GM19239 (cell line): ENCODE measurements at regions not wholly inside any gene's neighbourhood (a gene's known extent, or its start where the extent isn't known, plus 50 kb on each side); places are given as distances from the start of the nearest gene placed in this dataset.

Source experiments
- DNase-seq: peaks from one replicate; pipeline ENCODE4 v3.0.0; 2011; ENCODE audit warnings: low spot score; ENCODE audit not compliant: insufficient read length
- FAIRE-seq: peaks from 2 replicates; lab custom pipeline; 2011; peaks lifted over from hg19 to GRCh38; lab: Jason Lieb, UNC

DNA sequence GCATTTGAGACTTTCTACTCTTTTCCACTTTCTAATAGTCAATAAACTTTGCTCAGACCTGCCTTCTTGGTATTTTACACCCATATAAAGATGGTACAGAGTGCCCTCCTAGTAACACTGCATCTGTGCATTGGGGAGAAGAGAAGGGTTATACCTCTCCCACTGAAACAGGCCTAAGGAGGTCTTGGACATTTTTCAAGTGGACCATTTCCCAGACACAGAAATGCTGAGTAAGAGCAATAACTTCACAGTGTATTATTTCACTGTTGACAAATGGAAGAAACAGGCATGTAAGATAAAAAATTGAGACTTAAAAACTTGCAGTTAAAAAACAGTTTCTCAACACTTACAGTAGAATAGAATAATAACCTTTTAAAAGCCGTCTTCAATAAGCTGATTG is 1224.0 kb upstream of the CDH18 start:
- FAIRE-seq: no peak
- no peak for DNase-seq

DNA sequence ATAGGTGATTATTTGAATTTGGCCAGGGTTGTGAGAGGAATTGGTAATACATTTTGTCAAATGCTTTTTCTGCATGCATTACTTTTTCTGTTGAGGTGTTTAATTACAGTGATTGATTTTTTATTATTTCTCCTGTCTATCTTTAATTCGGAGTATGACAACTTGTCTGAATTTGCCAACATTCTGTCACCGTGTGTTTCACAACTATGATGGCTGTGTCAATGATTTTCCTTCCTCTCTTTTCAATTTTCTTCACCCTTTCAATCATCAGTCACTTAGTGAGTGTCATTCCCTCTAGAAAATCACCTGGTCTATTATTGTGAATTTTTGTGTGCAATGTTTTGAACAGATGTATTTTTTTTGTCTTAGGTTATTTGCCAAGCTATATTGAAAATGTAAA is 1221.4 kb upstream of the CDH18 start:
- no peak for DNase-seq
- no peak for FAIRE-seq

DNA sequence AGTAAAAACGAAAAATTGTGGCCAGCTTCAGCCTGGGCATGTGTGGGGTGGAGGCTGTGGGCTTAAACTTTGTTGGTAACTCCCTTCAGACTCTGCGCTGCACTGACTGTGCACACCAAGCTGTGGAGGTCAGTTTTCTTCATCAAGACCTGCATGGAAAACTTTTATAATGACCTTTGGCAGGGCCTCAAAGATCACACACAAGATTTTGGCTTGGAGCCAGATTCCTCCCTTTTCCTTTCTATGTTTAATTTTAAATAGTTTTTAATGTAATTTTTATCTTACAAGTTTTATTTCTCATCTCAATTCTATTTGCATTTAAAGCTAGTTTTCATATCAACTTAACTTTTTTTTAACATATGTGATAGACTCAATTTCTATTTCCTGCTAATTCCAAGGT is 1211.1 kb upstream of the CDH18 start:
- FAIRE-seq (no peak), DNase-seq (no peak)

GRCh38 chr5:21195145-21195544 is 1207.1 kb upstream of the CDH18 start:
- DNase-seq: no peak

GRCh38 chr5:21185536-21185935 is 1197.5 kb upstream of the CDH18 start:
- no peak for FAIRE-seq
- no peak for DNase-seq

More at GRCh38 chr5:21195145-21195544, 1207.1 kb upstream of the CDH18 start:
- FAIRE-seq: no peak

GRCh38 chr5:21184581-21184980 is 1196.6 kb upstream of the CDH18 start:
- FAIRE-seq (no peak), DNase-seq (no peak)

GRCh38 chr5:21181609-21182125 is 1193.7 kb upstream of the CDH18 start:
- DNase-seq (no peak), FAIRE-seq (no peak)

DNA sequence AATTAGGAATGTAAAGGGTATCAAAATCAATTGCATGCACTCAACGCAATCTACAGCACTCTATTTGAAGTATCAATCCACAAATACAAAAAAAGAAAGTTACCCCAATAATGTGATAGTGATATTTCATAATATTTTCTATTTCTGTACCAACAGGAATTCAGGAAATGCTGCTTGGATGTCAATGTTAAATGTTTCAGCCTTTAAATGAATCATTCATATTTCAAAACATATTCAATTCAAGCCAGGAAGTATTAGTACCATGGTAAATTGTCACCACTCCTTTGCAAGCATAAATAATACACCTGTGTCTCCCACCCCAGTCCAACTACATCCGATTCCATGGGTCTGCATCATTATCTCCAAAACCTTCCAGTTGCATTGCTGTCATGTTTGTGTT is 1185.5 kb upstream of the CDH18 start:
- FAIRE-seq: no peak

GRCh38 chr5:21173036-21173435 is 1185.0 kb upstream of the CDH18 start:
- FAIRE-seq (no peak), DNase-seq (no peak)

More for the DNA sequence above, 1185.5 kb upstream of the CDH18 start:
- DNase-seq: no peak

DNA sequence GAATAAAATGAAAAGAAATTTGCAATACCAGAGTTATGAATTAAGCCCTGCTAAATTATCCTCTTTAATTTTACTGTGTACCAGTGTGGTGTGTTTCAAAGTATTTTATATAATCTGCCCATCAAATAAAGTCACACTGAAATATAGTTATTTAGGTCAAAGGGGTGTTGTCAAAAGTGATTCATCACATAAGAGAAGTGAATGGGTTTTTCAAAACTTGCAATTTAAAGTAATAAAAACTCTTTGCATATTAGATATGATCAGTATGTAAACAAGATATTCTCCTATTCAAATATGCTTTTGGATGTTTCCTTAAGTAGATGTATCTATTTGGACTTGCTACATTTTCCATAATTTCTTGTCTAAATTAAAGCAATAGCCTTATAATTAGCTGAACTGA is 1183.0 kb upstream of the CDH18 start:
- FAIRE-seq (no peak), DNase-seq (no peak)

- FAIRE-seq: no peak
Observed at GRCh38 chr5:21168557-21168956, 1180.6 kb upstream of the CDH18 start.

GRCh38 chr5:21165344-21165743 is 1177.3 kb upstream of the CDH18 start:
- DNase-seq: no peak
- no peak for FAIRE-seq

More at GRCh38 chr5:21168557-21168956, 1180.6 kb upstream of the CDH18 start:
- no peak for DNase-seq

DNA sequence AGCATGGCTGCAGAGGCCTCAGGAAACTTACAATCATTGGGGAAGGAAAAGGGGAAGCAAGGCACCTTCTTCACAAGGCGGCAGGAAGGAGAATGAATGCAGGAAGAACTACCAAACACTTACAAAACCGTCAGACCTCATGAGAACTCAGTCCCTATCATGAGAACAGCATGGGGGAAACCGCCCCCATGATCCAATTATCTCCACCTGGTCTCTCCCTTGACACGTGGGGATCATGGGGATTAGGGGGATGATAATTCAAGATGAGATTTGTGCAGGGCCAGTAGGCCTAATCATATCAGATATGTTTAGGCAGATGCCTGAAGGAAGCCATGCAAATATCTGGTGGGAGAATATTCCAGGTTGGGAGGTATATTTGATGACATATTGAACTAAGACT is 1176.4 kb upstream of the CDH18 start:
- DNase-seq (no peak), FAIRE-seq (no peak)

DNA sequence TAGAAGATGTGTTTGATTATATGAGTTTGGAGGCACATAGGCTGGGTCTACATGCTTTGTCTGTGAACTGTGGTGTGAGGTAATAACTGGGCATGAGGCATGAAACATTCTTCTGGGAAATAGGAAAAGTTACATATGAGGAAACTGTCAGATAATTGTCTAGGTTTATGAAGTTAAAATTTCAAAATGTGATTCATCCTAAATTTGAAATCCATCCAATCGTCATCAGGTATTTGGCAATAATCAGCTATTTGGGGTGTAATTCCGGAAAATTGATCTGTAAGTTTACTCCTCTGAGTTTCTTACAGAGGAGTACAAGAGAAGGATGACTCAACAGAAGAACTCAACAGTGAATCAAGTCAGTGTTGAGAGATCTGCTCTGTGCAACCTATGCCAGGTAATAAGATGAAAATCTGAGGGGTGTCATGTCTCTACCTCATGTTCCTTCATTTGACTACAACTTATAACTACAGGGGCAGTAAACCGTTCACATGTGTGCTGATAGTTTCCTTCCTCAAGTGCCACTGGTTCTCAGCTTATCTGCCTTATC is 1171.6 kb upstream of the CDH18 start:
- FAIRE-seq: no peak
- DNase-seq: no peak

DNA sequence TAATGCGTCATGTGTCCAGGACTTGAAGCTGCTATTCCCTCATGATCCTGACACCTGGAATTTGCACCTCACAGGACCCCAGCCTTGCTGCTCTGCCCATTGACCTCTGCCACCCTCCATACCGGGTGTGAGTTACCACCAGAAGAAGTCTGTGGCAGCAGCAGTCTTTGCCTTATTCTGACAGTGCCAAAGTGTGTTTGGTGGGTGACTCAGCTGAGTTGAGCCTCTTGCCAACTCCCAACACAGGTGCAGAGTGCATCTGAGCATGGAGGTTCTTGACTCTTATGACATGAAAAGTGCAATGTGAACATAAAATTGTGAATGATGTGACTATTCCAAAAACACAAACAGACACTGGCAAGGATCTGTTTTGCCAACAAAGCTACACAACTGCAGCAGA is 1166.5 kb upstream of the CDH18 start:
- FAIRE-seq (no peak), DNase-seq (no peak)

DNA sequence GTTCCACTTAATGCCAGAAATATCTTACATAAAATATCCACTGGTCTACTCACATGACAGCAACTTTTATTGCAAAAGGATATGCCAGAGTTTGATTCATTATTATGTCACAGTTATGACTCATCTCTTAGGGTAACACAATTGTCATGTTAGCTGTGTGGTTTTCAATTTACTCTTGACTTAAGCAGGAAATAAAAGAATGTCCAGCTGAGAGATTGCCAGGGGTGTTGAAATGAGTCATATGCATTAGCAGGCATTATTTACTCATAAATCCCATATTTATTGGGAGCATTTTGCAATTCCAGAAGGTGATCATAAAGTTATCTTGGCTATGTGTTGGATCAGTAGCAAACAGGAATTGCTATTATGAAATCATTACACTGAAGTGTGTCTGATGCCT is 1164.6 kb upstream of the CDH18 start:
- no peak for FAIRE-seq
- DNase-seq: no peak

GRCh38 chr5:21145376-21145775 is 1157.4 kb upstream of the CDH18 start:
- FAIRE-seq (no peak), DNase-seq (no peak)

DNA sequence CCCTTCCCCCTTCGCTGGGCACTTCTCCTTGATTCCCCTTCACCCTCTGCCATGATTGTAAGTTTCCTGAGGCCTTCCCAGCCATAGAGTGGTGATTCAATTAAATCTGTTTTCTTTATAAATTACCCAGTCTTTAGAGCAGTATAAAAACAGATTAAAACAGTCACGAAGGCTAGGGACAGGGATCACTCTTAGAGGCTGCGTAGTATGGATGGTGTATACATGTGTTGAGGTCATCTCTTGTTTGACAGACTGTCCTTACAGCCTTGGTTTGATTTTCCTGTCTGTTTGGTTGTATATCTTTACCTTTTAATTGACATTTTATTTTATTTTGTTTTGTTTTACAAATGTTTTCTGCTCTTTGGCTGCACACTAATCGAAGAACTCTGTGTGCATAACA is 1155.7 kb upstream of the CDH18 start:
- DNase-seq (no peak), FAIRE-seq (no peak)

DNA sequence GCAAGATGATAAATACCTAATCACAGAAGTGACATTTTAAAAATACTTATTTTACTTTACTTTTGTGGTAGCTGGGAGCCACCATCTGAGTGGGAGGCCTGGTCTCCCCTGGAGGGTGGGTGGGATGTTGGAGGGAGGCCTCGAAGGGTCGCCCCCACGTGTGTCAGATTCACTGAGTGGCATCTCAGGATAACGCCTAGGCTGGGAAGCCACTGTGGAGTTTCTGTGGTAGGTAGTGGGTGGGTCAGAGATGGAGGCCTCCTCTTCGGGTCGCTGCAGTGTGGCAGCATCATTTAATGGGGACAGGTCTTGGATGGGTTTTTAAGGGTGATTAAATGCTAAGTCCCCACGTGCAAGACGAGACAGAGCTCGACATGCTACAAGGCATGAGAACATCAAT is 1154.8 kb upstream of the CDH18 start:
- DNase-seq (no peak), FAIRE-seq (no peak)

GRCh38 chr5:21140987-21141386 is 1153.0 kb upstream of the CDH18 start:
- no peak for DNase-seq

DNA sequence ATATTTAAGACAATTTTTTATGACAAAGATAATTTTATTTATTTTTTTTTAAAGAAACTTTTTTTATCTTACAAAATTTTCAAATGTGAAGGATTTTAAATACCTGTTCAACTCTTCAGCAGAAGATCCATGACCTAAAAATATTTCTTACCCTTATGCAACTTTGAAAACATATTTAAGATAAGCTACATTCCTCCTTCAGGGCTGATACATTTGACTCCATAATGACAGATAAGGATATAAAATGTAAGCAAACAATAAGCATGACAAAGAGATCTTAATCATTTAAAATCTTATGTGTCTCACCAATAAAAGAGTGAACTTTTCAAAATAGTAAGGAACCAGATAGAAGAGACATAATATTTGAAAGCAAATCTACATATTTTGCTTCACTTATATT is 1138.2 kb upstream of the CDH18 start:
- FAIRE-seq (no peak), DNase-seq (no peak)

More at GRCh38 chr5:21140987-21141386, 1153.0 kb upstream of the CDH18 start:
- no peak for FAIRE-seq

DNA sequence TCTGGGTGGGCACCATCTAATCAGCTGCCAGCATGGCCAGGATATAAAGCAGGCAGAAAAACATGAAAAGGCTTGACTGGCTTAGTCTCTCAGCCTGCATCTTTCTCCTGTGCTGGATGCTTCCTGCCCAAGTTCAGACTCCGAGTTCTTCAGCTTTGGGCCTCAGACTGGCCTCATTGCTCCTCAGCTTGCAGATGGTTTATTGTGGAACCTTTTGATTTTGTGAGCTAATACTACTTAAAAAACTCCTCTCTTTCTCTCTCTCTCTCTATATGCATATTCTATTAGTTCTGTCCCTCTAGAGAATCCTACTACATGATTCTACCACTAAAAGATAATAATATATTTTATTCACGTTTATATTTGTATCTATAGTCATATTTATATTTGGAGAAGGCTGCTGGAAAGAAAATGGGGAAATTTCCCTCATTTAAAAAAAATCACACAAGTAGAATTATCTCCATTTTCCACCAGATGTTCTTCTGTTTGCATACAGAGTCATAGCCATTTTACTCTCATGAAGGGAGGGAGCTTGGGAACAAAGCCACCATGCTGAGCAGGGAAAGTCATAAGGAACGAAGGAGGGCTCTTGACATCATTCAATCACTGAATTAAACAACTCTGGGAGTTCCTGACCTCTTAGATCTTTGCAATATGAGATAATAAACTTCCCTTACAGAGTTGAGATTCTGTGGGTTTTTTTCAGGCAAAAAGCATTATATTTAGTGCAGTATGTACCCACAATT is 1137.4 kb upstream of the CDH18 start:
- no peak for DNase-seq
- FAIRE-seq: no peak
